GM21723 (cell line): ENCODE measurements at regions not wholly inside any gene's neighbourhood (a gene's known extent, or its start where the extent isn't known, plus 50 kb on each side); places are given as distances from the start of the nearest gene placed in this dataset.

Experiments
- ATAC-seq: cut with Tn5 transposase; IDR thresholded peaks from one replicate; pipeline ENCODE4 v1.9.1; 2021; ENCODE audit warnings: mild to moderate bottlenecking, moderate library complexity; ENCODE audit not compliant: unreplicated experiment

DNA sequence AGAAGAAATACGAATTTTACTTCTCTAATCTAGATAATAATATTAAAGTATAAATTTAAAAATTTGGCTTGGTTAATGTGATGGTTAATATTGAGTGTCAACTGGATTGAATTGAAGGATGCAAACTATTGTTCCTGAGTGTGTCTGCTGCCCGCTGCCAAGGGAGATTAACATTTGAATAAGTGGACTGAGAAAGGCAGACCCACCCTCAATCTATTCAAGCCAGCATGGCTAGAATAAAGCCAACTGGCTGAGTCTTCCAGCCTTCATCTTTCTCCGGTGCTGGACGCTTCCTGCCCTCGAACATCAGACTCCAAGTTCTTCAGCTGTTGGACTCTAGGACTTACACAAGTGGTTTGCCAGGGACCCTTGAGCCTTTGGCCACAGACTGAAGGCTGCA, 152.7 kb downstream of the TBXT start:
- ATAC-seq = no peak

DNA sequence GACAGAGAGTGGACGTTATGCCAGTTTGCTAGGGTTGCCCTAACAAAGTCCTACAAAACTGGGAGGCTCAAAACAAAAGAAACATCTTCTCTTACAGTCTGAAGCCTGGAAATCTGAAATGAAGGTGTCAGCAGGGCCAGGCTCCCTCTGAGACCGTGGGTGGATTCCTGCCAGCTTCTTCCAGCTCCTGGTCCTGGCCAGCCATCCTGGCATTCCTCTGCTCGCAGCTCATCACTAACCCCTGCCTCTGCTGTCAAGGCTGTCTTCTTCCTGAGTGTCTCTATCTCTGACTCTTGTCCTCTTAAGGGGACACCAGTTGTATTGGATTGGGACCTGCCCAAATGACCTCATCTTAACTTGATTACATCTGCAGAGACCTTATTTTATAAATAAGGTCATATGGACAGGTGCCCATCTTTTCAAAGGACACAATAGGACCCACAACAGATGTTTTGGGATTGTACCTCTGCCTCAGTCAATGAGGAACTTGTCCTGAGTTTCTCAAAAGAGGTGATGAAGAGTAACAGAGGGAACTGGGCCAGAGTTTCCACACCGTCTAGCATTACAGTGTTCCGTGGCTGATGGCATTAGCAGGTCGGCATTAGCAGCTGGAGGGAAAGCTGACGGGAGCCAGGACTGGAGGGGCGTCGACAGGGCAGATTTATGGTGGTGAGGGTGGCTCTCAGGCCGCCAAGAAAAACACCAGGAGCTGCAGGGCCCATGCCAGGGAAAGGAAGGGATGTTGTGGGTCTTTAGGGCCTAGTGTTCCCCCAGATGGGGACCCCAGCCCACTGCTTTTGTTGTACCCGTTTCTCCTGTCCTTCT, 157.3 kb downstream of the TBXT start:
- ATAC-seq = no peak

DNA sequence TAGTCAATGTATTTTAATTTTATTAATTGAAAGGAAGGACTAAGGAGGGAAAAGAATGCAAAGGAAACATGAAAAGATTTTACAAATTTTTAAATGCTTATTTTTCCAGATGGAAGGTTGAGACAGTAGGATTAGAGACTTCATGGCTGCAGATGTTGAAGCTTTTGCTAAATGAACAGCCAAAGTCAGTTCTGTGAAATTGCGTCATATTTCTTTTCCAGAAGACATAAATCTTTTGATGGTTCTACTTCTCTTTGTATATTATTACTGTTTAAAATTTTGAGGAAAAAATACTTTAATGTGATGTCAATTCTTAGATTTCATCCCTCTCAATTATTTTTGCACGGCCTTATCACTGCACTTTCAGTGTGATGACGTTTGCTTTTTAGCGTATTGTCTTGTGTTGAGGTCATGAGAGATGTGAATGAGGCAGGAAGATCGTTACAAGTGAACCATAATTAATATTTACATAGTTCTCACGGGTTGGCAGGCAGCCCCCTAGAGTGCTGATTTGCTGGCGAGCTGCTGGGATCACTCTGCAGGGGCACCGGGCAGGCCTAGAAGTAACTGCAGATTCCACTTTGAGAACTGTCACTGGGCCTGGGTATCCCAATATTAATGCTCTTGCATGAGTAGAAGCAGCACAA, 158.1 kb downstream of the TBXT start:
- no peak for ATAC-seq

DNA sequence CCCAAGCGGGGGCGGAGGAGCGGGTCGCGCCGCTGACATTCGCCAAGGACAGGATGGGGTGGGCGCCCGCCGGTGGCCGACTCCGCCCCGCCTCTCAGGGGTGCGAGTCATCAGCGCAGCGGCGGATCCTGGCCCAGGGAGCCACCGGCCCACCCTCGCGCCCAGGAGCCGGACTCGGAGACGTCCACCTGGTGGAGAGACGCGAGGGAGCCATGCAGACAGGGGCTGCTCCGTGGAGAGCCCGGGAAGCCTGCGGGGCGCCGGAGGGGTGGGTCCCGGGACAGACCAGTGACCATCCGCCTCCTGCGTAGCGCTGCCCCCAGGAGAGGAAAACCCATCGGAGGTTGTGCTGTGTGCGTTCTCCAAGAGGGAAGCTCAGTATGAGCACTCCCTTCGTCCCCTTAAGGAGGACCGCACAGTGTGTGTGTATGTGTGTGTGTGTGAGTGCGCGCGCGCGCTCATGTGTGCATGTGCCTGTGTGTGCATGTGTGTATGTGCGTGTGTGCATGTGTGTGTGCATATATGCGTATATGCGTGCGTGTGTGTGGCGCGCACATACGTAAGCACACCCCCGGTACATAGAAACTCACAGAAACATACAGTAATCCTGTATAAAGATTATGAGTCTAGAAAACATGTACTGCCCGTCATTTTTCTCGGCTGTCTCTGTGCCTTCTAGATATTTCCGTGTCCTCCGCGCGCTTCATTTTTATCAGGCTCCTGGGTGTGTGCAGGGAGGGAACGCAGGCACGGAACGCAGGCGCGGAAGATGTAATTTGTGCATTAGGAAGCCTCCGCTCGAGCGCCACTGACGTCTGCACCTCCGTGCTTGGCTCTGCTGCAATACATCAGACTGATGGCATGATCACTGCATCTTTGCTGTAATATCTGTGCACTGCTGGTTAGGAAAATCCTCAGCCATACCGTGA, 158.9 kb downstream of the TBXT start:
- no peak for ATAC-seq

DNA sequence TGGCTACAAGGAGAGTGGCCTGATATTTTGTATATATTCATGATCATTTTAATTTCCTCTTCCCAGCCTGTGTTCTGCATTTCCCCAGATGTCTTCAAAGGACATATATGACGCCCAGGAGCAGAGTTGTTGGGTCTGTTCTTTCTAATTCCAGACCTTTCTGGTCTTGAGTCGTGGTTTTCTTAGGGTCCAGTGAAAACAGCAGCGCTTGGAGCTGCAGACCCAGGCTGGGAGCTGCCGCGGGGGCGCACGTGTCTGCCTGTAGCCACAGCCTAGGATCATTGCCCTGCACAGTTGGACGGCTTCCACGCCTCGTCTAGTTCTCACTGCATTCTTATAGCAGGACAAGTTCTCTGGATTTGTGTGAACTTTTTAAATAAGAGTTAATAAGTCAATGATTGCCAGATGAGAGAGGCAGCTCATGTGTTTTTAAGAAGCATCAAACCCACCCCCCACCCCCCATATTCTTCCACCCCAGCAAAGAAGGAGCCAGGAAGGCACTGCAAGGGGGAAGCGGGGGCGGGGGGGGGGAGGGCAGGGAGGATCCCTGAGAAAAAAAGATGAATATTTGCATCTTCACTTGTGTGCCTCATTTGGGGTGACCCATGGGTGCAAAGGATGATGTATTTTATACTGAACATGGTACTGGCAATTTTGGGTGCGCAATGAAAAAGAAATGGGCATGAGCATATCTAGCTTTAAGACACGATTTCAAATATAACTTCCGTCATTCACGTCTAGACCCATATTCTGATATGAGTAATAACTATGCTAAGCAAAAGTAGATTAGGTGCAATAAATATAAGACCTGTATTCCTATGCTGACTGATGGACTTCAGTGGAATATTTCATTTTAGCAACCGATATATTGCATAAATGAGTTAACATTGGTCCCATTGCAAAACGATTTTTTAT, 160.0 kb downstream of the TBXT start:
- no peak for ATAC-seq

DNA sequence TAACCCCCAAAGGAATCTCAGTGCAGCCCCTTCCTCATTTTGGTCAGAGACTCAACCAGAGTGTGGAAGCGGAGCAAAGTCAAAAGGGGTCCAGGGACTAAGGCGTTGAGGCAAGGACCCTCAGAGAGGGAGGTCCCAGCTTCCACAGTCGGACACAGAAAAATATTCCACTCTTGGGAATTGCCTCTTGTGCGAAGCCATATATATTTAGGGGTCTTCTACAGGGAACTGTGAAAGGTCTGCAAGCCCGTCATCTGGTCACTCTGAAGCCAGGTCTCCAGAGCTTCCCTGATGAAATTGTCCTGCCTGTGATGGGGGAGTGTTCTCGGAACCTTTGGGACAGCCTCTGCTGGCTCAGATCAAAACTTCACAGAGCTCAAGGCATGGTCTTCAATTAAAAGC, 160.8 kb downstream of the TBXT start:
- ATAC-seq = no peak

DNA sequence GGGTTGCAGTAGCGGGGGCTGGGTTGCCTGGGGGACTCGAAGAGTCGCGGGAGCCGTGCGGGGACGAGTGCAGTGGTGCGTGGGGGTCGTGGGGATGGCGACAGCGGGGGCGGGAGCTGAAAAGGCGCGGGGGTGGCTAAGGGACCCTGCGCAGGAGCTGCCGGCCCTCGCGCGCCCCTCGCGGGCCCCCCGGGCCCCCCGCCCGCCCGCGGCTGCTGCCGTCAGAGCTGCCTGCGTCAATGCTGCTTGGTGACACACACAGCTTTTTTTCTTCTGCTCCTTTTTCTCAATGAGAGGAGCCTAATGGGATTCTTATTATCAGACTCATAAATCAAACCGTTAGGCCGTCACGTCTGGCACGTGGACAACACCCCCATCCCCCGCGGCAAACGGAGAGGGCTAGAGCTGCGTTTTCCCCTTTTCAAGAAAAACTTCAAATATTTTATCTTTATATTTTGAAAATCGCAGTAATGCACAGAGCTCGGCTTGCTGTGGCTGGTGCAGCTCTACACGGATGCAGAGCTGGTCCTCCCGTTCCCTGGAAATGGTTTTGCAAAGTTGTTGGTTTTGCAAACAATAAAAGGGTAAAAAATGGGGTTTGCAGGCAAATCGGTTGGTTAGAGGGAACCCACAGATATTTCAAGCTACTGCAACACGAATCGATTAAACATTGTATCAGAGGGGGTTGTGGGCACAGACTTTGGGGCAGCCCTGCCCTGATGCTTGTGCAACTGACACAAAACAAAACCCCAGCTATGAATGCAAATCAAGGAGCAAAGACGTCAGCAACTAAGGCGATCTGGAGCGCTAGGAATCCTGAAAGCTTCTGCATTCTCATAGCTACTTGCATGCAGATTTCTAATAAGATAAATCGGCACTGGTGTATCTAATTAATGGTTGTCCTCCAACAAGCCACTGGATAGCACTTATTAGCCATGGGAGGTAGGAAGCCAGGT, 161.4 kb downstream of the TBXT start:
- no peak for ATAC-seq

DNA sequence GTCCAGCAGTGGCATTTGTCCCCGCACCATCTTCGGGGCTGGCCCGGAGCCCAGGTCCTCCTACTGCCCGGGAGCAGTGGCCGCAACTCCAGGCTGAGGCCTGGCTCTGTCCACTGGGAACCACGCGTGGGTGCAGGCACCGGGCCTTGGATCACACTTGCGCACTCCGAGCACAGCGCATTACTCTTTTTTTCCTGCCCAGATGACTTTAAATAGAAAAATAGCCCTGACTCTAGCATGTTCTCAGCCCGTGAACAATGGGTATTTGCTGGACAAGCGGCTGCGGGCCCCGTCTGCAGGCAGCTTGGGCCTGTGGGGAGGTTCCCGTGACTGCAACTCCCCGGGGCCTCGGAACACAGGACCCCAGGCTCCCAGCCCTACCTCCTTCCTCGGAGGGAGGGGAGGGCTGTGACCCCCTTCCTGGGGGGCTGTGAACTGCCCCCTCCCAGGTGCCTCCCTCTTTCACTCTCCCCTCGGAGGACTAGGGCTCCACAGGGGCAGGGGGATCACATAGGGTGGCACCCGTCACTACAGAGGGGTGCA, 162.2 kb downstream of the TBXT start:
- no peak for ATAC-seq

DNA sequence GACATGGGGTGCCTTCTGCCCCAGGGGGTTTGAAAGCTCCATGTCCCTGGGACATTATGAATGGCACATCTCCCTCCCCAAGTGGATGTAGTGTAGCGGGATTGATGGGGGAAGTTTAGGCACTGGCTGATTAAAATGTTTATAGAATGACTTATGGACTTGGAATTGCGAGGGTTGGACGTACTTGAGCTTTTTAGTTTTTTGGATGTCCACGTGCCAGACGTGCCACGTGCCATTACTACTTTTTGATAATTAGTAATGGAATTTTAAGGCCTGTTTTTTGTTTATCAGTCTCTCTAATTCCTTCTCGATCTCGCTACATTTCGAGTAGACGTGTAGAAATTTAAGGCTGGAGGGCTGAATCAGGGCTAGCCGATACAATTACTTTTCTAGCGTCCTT, 162.8 kb downstream of the TBXT start:
- no peak for ATAC-seq

DNA sequence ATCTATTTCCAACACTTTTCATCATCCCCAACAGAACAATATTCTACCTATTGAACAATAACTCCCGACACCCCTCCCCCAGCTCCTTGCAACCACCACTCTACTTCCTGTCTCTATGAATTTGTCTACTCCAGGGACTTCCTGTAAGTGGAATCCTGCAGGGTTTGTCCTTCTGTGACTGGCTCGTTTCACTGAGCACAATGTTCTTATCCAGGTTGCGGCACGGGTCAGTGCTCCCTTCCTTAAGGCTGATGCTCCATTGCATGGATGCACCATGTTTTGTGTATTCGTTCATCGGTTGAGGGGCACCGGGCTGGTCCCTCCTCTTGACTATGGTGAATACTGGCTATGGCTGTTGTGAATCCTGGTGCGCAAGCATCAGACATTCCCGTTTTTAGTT, 163.2 kb downstream of the TBXT start:
- no peak for ATAC-seq

DNA sequence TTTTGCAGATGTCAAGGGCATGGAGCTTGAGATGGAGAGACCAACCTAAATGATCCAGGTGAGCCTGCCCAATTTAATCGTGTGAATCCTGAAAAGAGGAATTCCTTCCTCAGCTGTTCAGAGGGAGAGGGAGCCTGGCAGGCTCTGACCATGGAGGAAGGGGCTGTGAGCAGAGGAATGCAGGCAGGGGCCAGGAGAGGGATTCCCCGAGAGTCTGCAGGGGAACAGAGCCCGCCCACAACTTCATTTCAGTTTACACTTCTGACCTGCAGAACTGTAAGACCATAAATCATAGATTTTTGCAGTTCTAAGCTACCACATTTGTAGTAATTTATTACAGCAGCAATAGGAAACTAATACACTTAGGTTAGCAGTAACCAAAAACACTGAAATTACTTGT, 164.1 kb downstream of the TBXT start:
- no peak for ATAC-seq

DNA sequence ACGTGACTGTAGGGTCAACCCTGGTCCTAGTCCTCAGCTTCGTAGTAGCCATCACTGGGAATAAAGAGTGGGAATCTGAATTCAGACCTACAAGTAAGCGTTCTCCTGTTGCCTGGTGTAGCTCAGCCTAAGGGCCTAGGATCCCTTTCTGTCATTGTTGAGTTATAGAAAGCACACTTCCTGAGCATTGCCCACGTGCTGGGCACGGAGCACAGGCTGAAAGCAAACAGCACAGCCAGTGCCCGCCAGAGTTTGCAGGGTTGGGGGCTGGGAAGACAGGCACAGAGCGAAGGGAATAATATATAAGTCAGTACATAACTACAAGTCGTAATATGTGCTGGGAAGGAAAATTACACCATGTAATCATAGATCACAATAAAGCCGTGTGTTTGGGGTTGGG, 166.3 kb downstream of the TBXT start:
- ATAC-seq = no peak

DNA sequence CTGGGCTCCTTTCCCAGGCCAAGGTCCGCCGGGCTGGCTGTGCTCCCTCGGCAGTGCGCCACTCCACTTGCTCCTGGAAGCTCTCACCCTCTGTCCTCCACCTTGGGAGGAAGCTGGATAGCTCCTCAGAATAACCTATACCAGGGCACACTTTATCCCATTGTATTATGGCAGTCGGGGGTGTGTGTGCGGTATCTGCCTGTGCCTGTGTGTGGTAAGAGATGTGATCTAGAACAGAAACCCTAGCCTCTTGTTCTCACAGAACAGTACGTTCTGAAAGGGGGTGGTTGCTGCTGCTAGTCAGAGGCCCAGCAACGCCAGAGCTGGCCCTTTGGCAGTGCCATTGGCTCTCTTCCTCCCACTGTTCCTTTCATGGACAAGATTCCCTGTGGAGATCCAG, 168.4 kb downstream of the TBXT start:
- no peak for ATAC-seq

DNA sequence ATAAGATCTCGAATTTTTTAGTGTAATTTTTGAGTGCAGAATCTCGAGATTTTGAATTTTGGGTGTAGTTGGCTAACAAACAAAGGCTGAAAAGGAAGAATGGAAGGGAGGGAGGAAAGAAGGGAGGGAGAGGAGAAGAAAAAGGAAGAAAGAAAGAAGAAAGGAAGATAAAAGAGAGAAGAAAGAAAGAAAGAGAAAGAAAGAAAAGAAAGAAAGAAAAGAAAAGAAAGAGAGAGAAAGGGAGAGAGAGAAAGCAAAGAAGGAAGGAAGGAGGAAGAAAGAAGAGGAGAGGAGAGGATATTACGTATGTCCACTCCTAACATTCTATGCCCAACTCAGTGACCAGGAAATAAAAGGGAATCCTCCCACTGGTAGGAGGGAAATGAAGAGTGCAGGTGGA, 169.6 kb downstream of the TBXT start:
- no peak for ATAC-seq

DNA sequence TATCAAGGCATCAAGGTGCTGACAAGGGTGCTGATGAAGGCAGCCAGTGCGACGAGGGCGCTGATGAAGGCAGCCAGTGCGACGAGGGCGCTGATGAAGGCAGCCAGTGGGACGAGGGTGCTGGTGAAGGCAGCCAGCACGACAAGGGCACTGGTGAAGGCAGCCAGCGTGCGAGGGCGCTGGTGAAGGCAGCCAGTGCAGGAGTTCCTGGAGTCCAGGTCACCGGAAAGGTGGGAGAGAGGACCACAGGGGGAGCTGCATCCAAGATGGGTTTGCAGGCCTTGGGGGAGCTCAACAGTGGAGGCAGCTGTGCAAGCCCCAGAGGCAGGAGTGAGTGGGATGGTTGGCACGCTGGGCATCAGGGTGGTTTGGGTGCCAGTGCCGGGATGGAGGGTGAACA, 176.3 kb downstream of the TBXT start:
- ATAC-seq = no peak

DNA sequence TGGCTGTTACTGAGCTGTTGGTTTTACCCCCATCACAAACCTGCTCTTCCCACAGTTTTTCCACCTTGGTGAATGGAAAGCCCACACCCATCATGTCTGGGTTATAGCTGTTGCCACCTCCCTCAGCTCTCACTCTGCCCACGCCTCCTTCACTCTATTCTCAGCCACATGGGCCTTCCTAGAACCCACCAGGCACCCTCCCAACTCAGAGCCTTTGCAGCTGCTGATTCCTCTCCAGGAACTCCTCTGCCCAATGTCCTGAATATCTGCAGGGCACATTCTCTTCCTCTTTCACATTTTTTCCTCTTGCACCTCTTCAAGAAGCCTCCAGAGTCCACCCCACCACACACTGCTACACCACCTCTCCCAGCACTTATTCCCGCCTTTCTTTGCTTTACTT, 177.4 kb downstream of the TBXT start:
- no peak for ATAC-seq

DNA sequence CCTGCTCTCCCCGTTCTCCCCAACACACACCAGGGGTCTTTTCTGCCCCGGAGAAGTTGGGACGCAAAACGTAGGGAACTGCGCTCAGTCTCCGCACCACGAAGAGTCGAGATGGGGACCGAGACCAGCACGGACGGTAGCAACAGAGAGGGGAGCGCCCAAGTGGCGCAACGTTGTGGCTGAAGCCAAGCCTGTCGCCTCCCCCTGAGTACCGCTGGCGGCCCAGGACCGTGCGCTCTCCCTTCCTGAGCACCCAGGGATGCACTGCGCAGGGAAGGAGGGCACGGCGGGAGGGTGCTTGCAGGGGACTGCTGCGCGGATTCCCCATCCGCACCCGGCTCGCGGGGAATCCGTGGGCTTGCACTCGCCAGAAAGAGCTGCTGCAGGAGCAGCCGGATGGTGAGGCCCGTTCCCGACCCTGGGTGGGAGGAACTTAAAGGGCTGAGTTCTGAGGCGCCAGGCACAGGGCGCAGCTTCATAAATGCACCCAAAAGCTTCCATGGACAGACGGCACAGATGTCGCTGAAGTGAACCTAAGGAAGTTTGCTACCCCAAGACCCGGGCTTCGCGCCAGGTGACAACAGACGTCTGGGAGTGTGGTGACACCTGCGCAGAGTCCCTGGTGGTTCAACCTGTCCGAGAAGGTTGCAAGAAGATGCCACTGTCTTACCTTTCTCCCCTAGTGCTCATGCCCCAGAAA, 178.7 kb downstream of the TBXT start:
- no peak for ATAC-seq

DNA sequence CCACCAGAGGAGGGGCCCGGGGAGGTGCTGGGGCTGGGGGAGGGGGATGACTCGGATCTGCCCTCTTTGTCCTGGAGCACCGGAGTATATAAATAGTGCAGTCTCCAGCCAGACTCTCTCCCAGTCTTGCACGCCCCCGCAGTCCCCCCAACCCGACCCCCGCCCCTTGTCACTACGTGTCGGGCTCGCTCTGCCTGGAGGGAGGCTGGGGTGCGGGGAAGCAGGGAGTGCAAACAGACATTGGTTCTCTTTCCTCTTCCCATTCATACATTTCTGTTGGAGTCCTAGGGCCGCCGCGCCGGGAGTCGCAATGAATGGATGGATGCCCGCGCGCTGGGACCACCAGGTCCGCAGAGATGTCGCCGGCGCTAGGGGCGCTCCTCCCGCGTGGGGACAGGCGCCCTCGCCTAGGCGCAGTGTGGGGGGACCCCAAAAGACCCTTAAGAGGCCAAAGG, 179.3 kb downstream of the TBXT start:
- ATAC-seq = no peak
